Left lung (tissue), 4 donors: ENCODE measurements at regions not wholly inside any gene's neighbourhood (a gene's known extent, or its start where the extent isn't known, plus 50 kb on each side); places are given as distances from the start of the nearest gene placed in this dataset.

ENCODE experiments used
- ATAC-seq: fragments of 200-7000 bp; cut with Tn5 transposase; one replicate; pipeline ENCODE4 v1.9.1; 2020; ENCODE audit warnings: moderate library complexity
- DNase-seq, 4 donors: peaks; one replicate each; pipeline ENCODE4 v3.0.0-alpha.2; 2013 to 2020
- H3K27ac ChIP-seq, 2 donors: fragments of 200-600 bp; sonication (generic) in 1 of 2; one replicate each; pipeline versions ENCODE4 v1.5.0 to v1.8.0; 2020 to 2021
- H3K27me3 ChIP-seq, 2 donors: fragments of 200-600 bp; sonication (generic) in 1 of 2; one replicate each; pipeline versions ENCODE4 v1.5.0 to v1.8.0; 2020 to 2021
- H3K36me3 ChIP-seq, 2 donors: fragments of 200-600 bp; sonication (generic) in 1 of 2; one replicate each; pipeline versions ENCODE4 v1.5.0 to v1.8.0; 2020 to 2021
- H3K4me1 ChIP-seq, 2 donors: fragments of 200-600 bp; one replicate each; pipeline ENCODE4 v1.8.0; 2021
- H3K4me3 ChIP-seq, 2 donors: fragments of 200-600 bp; sonication (generic) in 1 of 2; one replicate each; pipeline versions ENCODE4 v1.5.0 to v1.8.0; 2020 to 2021; ENCODE audit warnings: mild to moderate bottlenecking in 1 of 2
- H3K9me3 ChIP-seq, 2 donors: fragments of 200-600 bp; sonication (generic) in 1 of 2; one replicate each; pipeline versions ENCODE4 v1.5.0 to v1.8.0; 2020 to 2021
- intact Hi-C, 2 donors: fragments of 100-400 bp; cut with DNase I; formaldehyde crosslinking; loops; one replicate each; pipeline versions ENCODE4 v1.11.2 to v1.14.2; 2022
- TF ChIP-seq, protein P1 (sequence below), 2 donors: fragments of 200-600 bp; sonication (generic) in 1 of 2; IDR thresholded peaks; one replicate each; pipeline versions ENCODE4 v1.5.0 to v1.8.0; 2021; ENCODE audit warnings: antibody characterized with exemption in 2 of 2
- donor health status: DM: no; HTN: yes; CAD: no.
- donor health status: DM: no; HTN: no; CAD: no.

DNA sequence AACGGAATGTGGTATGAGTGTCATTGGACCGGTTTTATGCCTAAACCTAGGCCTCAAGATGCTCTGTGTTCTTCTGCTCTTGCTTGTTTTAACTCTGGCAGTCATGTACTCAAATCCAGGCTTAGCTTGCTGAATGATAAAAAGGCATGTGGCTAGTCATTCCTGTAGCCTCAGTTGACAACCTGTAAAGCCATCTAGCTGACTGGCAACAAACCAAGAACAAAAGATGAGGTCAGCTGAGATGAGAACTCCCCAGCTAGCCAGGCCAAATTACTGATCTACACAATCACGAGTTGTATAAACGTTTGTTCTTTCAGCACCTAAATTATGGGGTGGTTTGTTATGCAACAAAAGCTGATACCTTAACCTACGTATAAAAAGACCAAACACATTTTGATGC is 1406.0 kb upstream of the CDH8 start:
- DNase-seq = no peak
- no peaks in the 10 kb centered on the region for H3K27me3 ChIP-seq
- intact Hi-C loops = no loop called here
- H3K4me1 ChIP-seq = no peaks in the 10 kb centered on the region
- no peak overlapping the region for H3K27ac ChIP-seq
- no peak overlapping the region for H3K4me3 ChIP-seq
- TF ChIP-seq, protein P1, sequence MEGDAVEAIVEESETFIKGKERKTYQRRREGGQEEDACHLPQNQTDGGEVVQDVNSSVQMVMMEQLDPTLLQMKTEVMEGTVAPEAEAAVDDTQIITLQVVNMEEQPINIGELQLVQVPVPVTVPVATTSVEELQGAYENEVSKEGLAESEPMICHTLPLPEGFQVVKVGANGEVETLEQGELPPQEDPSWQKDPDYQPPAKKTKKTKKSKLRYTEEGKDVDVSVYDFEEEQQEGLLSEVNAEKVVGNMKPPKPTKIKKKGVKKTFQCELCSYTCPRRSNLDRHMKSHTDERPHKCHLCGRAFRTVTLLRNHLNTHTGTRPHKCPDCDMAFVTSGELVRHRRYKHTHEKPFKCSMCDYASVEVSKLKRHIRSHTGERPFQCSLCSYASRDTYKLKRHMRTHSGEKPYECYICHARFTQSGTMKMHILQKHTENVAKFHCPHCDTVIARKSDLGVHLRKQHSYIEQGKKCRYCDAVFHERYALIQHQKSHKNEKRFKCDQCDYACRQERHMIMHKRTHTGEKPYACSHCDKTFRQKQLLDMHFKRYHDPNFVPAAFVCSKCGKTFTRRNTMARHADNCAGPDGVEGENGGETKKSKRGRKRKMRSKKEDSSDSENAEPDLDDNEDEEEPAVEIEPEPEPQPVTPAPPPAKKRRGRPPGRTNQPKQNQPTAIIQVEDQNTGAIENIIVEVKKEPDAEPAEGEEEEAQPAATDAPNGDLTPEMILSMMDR (IDR thresholded peaks at IDR 0.05) = no peak
- no peaks in the 10 kb centered on the region for H3K36me3 ChIP-seq
- ATAC-seq = no peak
- peaks cover 0 to 5% of the 10 kb centered on the region in 2 donors for H3K9me3 ChIP-seq

- no peaks in the 10 kb centered on the region for H3K4me1 ChIP-seq
- TF ChIP-seq, protein P1 (IDR thresholded peaks at IDR 0.05) = no peak
- intact Hi-C loops = no loop called here
- no peak for DNase-seq
- H3K36me3 ChIP-seq = no peaks in the 10 kb centered on the region
- H3K27ac ChIP-seq = no peak overlapping the region
- no peaks in the 10 kb centered on the region for H3K27me3 ChIP-seq
- H3K9me3 ChIP-seq = no peaks in the 10 kb centered on the region
- no peak overlapping the region for H3K4me3 ChIP-seq
- no peak for ATAC-seq
Observed at GRCh38 chr16:63426275-63426870, 1390.1 kb upstream of the CDH8 start.

DNA sequence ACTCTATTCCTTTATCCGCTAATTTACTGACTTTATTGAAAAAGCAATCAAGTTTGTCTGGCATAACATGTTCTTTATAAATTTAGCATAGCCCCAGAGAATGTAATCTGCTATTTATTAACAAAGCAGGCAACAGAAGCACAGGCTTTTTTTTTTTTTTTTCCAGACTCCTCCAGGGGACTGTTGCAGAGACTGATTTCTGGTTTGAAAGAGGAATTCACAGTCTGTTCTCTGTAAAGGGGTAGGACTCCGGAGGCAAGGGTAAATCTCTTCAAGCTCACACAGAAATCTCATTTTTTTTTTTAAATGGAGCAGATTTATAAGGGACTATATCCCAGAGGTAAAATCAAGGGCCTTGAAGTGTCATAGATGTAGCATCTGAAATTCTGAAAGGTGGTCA is 1386.5 kb upstream of the CDH8 start:
- TF ChIP-seq, protein P1 (IDR thresholded peaks at IDR 0.05) = no peak
- H3K4me3 ChIP-seq = no peak overlapping the region
- no peak for ATAC-seq
- H3K36me3 ChIP-seq = no peaks in the 10 kb centered on the region
- no peaks in the 10 kb centered on the region for H3K27me3 ChIP-seq
- DNase-seq = no peak
- intact Hi-C loops = no loop called here
- no peaks in the 10 kb centered on the region for H3K4me1 ChIP-seq
- H3K9me3 ChIP-seq = no peaks in the 10 kb centered on the region
- H3K27ac ChIP-seq = no peak overlapping the region

DNA sequence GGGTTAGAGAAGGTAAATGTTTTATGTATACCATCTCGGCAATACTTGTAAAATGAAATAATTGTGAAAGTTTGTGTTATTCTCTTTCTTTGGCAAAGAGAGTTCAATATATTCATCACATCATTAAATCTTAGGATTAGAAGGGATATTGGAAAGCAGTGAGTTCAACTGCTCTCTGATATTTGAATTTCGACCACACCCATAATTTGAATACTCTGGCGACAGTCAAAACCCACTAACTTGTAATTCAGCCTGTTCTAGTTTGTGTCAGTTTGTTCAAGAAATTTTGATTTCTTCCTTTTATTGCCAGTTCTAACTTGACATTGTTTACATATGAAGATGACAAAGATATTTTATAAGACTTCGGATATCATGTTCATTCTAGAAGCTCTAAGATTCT is 1380.5 kb upstream of the CDH8 start:
- Histone ChIP-seq H3K27ac (no peak overlapping the region), H3K4me3 (no peak overlapping the region), H3K4me1 (no peaks in the 10 kb centered on the region), H3K9me3 (no peaks in the 10 kb centered on the region), H3K36me3 (no peaks in the 10 kb centered on the region), H3K27me3 (no peaks in the 10 kb centered on the region)
- DNase-seq (no peak), ATAC-seq (no peak)
- TF ChIP-seq, protein P1 (IDR thresholded peaks at IDR 0.05) = no peak
- intact Hi-C loops = no loop called here

- intact Hi-C loops = no loop called here
- no peak for ATAC-seq
Observed at GRCh38 chr16:63415014-63415413, 1378.8 kb upstream of the CDH8 start.

More at GRCh38 chr16:63415014-63415413, 1378.8 kb upstream of the CDH8 start:
- H3K27me3 ChIP-seq = no peaks in the 10 kb centered on the region
- H3K36me3 ChIP-seq = no peaks in the 10 kb centered on the region
- TF ChIP-seq, protein P1 (IDR thresholded peaks at IDR 0.05) = no peak
- no peak overlapping the region for H3K27ac ChIP-seq
- no peak for DNase-seq
- H3K9me3 ChIP-seq = no peaks in the 10 kb centered on the region
- no peaks in the 10 kb centered on the region for H3K4me1 ChIP-seq
- H3K4me3 ChIP-seq = no peak overlapping the region
